SU-DHL-6 (cell line): ENCODE measurements at regions not wholly inside any gene's neighbourhood (a gene's known extent, or its start where the extent isn't known, plus 50 kb on each side); places are given as distances from the start of the nearest gene placed in this dataset.

ENCODE experiments used
- H2AFZ ChIP-seq: fragments of 200-600 bp; sonication (generic); 2 replicates; pipeline ENCODE4 v1.6.1; 2014; ENCODE audit warnings: low read depth, mild to moderate bottlenecking, moderate library complexity, mixed read lengths, antibody characterized with exemption, low read length; ENCODE audit not compliant: severe bottlenecking
- H3F3A ChIP-seq: fragments of 200-600 bp; shearing (Covaris generic); 2 replicates; pipeline ENCODE4 v1.6.0; 2016; ENCODE audit warnings: antibody characterized with exemption, mild to moderate bottlenecking; ENCODE audit not compliant: insufficient read depth
- H3K27ac ChIP-seq: fragments of 200-600 bp; sonication (generic); 2 replicates; pipeline ENCODE4 v1.5.1; 2016; ENCODE audit warnings: low read depth, mild to moderate bottlenecking, low read length, moderate library complexity, mixed read lengths
- H3K27me3 ChIP-seq: fragments of 200-600 bp; sonication (generic), shearing (Covaris generic); 2 replicates; pipeline ENCODE4 v1.6.0; 2014; ENCODE audit warnings: mild to moderate bottlenecking, low read length
- H3K36me3 ChIP-seq: fragments of 200-600 bp; sonication (generic); 2 replicates; pipeline ENCODE4 v1.6.1; 2014; ENCODE audit warnings: mild to moderate bottlenecking, low read length, mixed read lengths
- H3K4me2 ChIP-seq: fragments of 300-600, 200-600 bp; shearing (Covaris generic), sonication (generic); 2 replicates; pipeline ENCODE4 v1.6.0; 2014; ENCODE audit warnings: low read length, low read depth, mild to moderate bottlenecking; ENCODE audit not compliant: poor library complexity, severe bottlenecking
- H3K4me3 ChIP-seq: fragments of 200-600 bp; sonication (generic); 2 replicates; pipeline ENCODE4 v1.5.1; 2014; ENCODE audit warnings: antibody characterized with exemption, low read length, mild to moderate bottlenecking, mixed read lengths; ENCODE audit not compliant: insufficient read depth, poor library complexity, severe bottlenecking
- H3K79me2 ChIP-seq: fragments of 200-600 bp; sonication (generic); 2 replicates; pipeline ENCODE4 v1.6.1; 2014; ENCODE audit warnings: mild to moderate bottlenecking, low read length, moderate library complexity; ENCODE audit not compliant: insufficient read depth
- H3K9ac ChIP-seq: fragments of 200-600 bp; sonication (generic); 2 replicates; pipeline ENCODE4 v1.7.0; 2014; ENCODE audit warnings: mild to moderate bottlenecking, low read length
- H3K9me2 ChIP-seq: fragments of 200-600 bp; sonication (generic); replicated peaks from 2 replicates; pipeline ENCODE4 v1.6.1; 2014; ENCODE audit warnings: low read length; ENCODE audit not compliant: insufficient read depth
- H3K9me3 ChIP-seq: fragments of 200-600 bp; sonication (generic); 2 replicates; pipeline ENCODE4 v1.6.1; 2014; ENCODE audit warnings: low read length, mixed read lengths; ENCODE audit not compliant: insufficient read depth
- H4K20me1 ChIP-seq: fragments of 200-600 bp; sonication (generic); 2 replicates; pipeline ENCODE4 v1.6.1; 2014; ENCODE audit warnings: low read depth, mild to moderate bottlenecking, antibody characterized with exemption, low read length, moderate library complexity, mixed read lengths
- CTCF ChIP-seq: fragments of 200-600 bp; sonication (generic); IDR thresholded peaks from one replicate; pipeline ENCODE4 v1.5.1; 2017; ENCODE audit warnings: antibody characterized with exemption, mild to moderate bottlenecking, low read length, moderate library complexity; ENCODE audit not compliant: insufficient read depth, poor library complexity, severe bottlenecking
- EZH2phosphoT487 ChIP-seq: fragments of 200-600 bp; sonication (generic), shearing (Covaris generic); conservative IDR thresholded peaks from 2 replicates; pipeline ENCODE4 v1.6.1; 2018; ENCODE audit warnings: mild to moderate bottlenecking, antibody characterized with exemption, low read length, moderate library complexity, mixed read lengths

GRCh38 chr3:139099968-139100817, 55.5 kb upstream of the PRR23C start:
- H3K9me3 ChIP-seq: no peaks in the 10 kb centered on the region
- TF ChIP-seq CTCF: no peak
- no peak for TF ChIP-seq EZH2phosphoT487
- no peak overlapping the region for H3K4me2 ChIP-seq

GRCh38 chr3:139100821-139101220, 56.1 kb upstream of the PRR23C start:
- Histone ChIP-seq H4K20me1 (no peaks in the 10 kb centered on the region), H3K4me2 (no peak overlapping the region), H2AFZ (no peak overlapping the region), H3F3A (no peaks in the 10 kb centered on the region), H3K9ac (no peak overlapping the region), H3K4me3 (no peak overlapping the region), H3K36me3 (no peaks in the 10 kb centered on the region), H3K79me2 (no peaks in the 10 kb centered on the region), H3K27ac (no peak overlapping the region), H3K9me3 (no peaks in the 10 kb centered on the region), H3K27me3 (no peaks in the 10 kb centered on the region), H3K9me2 (no peaks in the 10 kb centered on the region)
- no peak for TF ChIP-seq EZH2phosphoT487
- TF ChIP-seq CTCF: no peak

More at GRCh38 chr3:139099968-139100817, 55.5 kb upstream of the PRR23C start:
- H3F3A ChIP-seq: no peaks in the 10 kb centered on the region
- no peaks in the 10 kb centered on the region for H3K79me2 ChIP-seq
- no peaks in the 10 kb centered on the region for H3K9me2 ChIP-seq
- H4K20me1 ChIP-seq: no peaks in the 10 kb centered on the region
- no peak overlapping the region for H3K27ac ChIP-seq
- no peak overlapping the region for H3K4me3 ChIP-seq
- no peaks in the 10 kb centered on the region for H3K27me3 ChIP-seq
- H2AFZ ChIP-seq: no peak overlapping the region
- no peaks in the 10 kb centered on the region for H3K36me3 ChIP-seq
- H3K9ac ChIP-seq: no peak overlapping the region

- Histone ChIP-seq H3K4me3 (no peak overlapping the region), H3K36me3 (no peaks in the 10 kb centered on the region), H3F3A (no peaks in the 10 kb centered on the region), H3K9ac (no peak overlapping the region), H3K27ac (no peak overlapping the region), H3K4me2 (no peak overlapping the region), H2AFZ (no peak overlapping the region), H3K9me3 (no peaks in the 10 kb centered on the region), H4K20me1 (no peaks in the 10 kb centered on the region), H3K9me2 (no peaks in the 10 kb centered on the region), H3K79me2 (no peaks in the 10 kb centered on the region), H3K27me3 (no peaks in the 10 kb centered on the region)
- TF ChIP-seq CTCF (no peak), EZH2phosphoT487 (no peak)
These were observed 56.7 kb upstream of the PRR23C start for GRCh38 chr3:139101396-139101795.
